DND-41 (cell line): ENCODE measurements at regions not wholly inside any gene's neighbourhood (a gene's known extent, or its start where the extent isn't known, plus 50 kb on each side); places are given as distances from the start of the nearest gene placed in this dataset.

Experiments used
- CTCF ChIP-seq: IDR thresholded peaks from 2 replicates; pipeline ENCODE4 v1.5.1; 2012; ENCODE audit warnings: borderline replicate concordance, low read length, moderate library complexity, mild to moderate bottlenecking; ENCODE audit not compliant: poor library complexity, severe bottlenecking; ENCODE audit errors: extremely low read depth
- EZH2 ChIP-seq: IDR thresholded peaks from 3 replicates; pipeline ENCODE4 v1.6.1; 2012; ENCODE audit warnings: borderline replicate concordance, low read depth, mild to moderate bottlenecking, moderate library complexity, low read length, inconsistent platforms; ENCODE audit not compliant: severe bottlenecking

- TF ChIP-seq EZH2 (no peak), CTCF (no peak)
Observed at GRCh38 chr7:63047061-63047460, 951.6 kb upstream of the ZNF722 start.
